Kidney (tissue), 13 donors: ENCODE measurements at regions not wholly inside any gene's neighbourhood (a gene's known extent, or its start where the extent isn't known, plus 50 kb on each side); places are given as distances from the start of the nearest gene placed in this dataset.

Experiments used
- DNase-seq, 5 donors: peaks; one replicate each; pipeline ENCODE4 v3.0.0-alpha.2; 2013 to 2020
- FAIRE-seq: peaks from 2 replicates; lab custom pipeline; 2012; peaks lifted over from hg19 to GRCh38; lab: Jason Lieb, UNC
- H3K27ac ChIP-seq, 2 donors: one replicate each; pipeline ENCODE4 v1.7.0; 2013; ENCODE audit warnings: low read depth in 2 of 2, low read length in 2 of 2, inconsistent platforms in 1 of 2
- H3K27me3 ChIP-seq: one replicate; pipeline ENCODE4 v1.7.1; 2013; ENCODE audit warnings: low read length, inconsistent platforms; ENCODE audit not compliant: control insufficient read depth, insufficient read depth
- H3K36me3 ChIP-seq, 3 donors: one replicate each; pipeline versions ENCODE4 v1.7.0 to v1.7.1; 2013; ENCODE audit warnings: low read length in 3 of 3, control low read depth in 1 of 3, inconsistent platforms in 1 of 3; ENCODE audit not compliant: insufficient read depth in 3 of 3, control insufficient read depth in 2 of 3
- H3K4me1 ChIP-seq, 3 donors: one replicate each; pipeline versions ENCODE4 v1.7.0 to v1.7.1; 2013; ENCODE audit warnings: low read length in 3 of 3, inconsistent platforms in 1 of 3, low read depth in 1 of 3; ENCODE audit not compliant: control insufficient read depth in 2 of 3, insufficient read depth in 2 of 3
- H3K4me3 ChIP-seq, 3 donors: one replicate each; pipeline versions ENCODE4 v1.7.0 to v1.8.1; 2013; ENCODE audit warnings: low read length in 3 of 3, control low read depth in 1 of 3, inconsistent platforms in 1 of 3
- H3K9ac ChIP-seq, 3 donors: one replicate each; pipeline versions ENCODE4 v1.7.0 to v1.7.1; 2013; ENCODE audit warnings: low read length in 3 of 3, control low read depth in 1 of 3, inconsistent platforms in 1 of 3
- H3K9me3 ChIP-seq, 3 donors: one replicate each; pipeline versions ENCODE4 v1.7.0 to v1.7.1; 2013; ENCODE audit warnings: low read length in 3 of 3, control low read depth in 1 of 3, inconsistent platforms in 1 of 3; ENCODE audit not compliant: control insufficient read depth in 2 of 3, insufficient read depth in 1 of 3
- intact Hi-C: fragments of 100-400 bp; cut with DNase I; formaldehyde crosslinking; loops from one replicate; pipeline ENCODE4 v1.11.1; 2022
- TF ChIP-seq, protein P1 (sequence below): IDR thresholded peaks from 3 replicates; pipeline ENCODE4 v1.5.1; 2012; ENCODE audit warnings: mild to moderate bottlenecking, moderate library complexity, borderline replicate concordance; ENCODE audit not compliant: insufficient read depth; ENCODE audit errors: extremely low read depth
- donor health status: control.
- donor health status: control.
- donor health status: control.
- donor health status: control.
- donor health status: control.
- donor health status: DM: yes; HTN: yes; CAD: no.
- donor health status: Normal renal cell carcinoma (clear cell type).

DNA sequence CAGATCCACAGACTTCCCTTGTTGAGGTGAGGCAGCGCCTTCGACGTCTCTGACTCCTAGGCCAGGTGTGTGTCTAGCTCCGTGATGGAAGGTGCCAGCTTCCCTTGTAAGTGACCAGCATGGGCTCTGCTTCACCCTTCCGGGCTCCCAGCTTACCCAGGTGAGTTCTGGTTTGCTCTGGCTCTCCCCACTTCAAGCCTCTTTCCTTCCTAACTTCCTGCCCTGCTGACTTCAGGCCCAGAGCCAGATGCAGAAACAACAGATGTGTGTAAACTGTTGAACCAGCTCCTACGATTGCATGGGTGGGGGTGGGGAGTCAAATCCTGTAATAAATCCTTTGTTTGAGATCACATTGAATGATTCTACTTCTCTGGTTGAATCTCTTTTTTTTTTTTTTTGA is 51.6 kb upstream of the BMP6 start:
- no peaks in the 10 kb centered on the region for H3K27me3 ChIP-seq
- H3K4me3 ChIP-seq, result no peak overlapping the region
- TF ChIP-seq, protein P1, sequence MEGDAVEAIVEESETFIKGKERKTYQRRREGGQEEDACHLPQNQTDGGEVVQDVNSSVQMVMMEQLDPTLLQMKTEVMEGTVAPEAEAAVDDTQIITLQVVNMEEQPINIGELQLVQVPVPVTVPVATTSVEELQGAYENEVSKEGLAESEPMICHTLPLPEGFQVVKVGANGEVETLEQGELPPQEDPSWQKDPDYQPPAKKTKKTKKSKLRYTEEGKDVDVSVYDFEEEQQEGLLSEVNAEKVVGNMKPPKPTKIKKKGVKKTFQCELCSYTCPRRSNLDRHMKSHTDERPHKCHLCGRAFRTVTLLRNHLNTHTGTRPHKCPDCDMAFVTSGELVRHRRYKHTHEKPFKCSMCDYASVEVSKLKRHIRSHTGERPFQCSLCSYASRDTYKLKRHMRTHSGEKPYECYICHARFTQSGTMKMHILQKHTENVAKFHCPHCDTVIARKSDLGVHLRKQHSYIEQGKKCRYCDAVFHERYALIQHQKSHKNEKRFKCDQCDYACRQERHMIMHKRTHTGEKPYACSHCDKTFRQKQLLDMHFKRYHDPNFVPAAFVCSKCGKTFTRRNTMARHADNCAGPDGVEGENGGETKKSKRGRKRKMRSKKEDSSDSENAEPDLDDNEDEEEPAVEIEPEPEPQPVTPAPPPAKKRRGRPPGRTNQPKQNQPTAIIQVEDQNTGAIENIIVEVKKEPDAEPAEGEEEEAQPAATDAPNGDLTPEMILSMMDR, result no peak
- no peaks in the 10 kb centered on the region for H3K9me3 ChIP-seq
- no peak overlapping the region for H3K9ac ChIP-seq
- H3K36me3 ChIP-seq, result no peaks in the 10 kb centered on the region
- no peak overlapping the region for H3K27ac ChIP-seq
- intact Hi-C loops, result no loop called here
- DNase-seq (peak in 1 of 5 donors; percentile 37), FAIRE-seq (no peak)
- H3K4me1 ChIP-seq, result no peaks in the 10 kb centered on the region

- Histone ChIP-seq H3K9me3 (no peaks in the 10 kb centered on the region), H3K36me3 (no peaks in the 10 kb centered on the region), H3K27ac (no peak overlapping the region), H3K9ac (no peak overlapping the region), H3K4me3 (no peak overlapping the region), H3K4me1 (no peaks in the 10 kb centered on the region), H3K27me3 (no peaks in the 10 kb centered on the region)
- no peak for DNase-seq
- intact Hi-C loops, result no loop called here
- FAIRE-seq, result no peak
- TF ChIP-seq, protein P1, result no peak
Observed at GRCh38 chr6:7675353-7675945, 50.5 kb upstream of the BMP6 start.
